ENCODE measurements at regions not wholly inside any gene's neighbourhood (a gene's known extent, or its start where the extent isn't known, plus 50 kb on each side); places are given as distances from the start of the nearest gene placed in this dataset.

- no peak overlapping the region for H3K4me3 ChIP-seq (ENCODE audit: low read depth, low read length)
- no peak for TF ChIP-seq CTCF (IDR thresholded peaks at IDR 0.05; ENCODE audit: insufficient read depth, low read length)
- no peak for DNase-seq (ENCODE audit: low read depth)
Observed at GRCh38 chr1:193707271-193708021, 521.0 kb upstream of the B3GALT2 start.

- TF ChIP-seq CTCF (IDR thresholded peaks at IDR 0.05; ENCODE audit: insufficient read depth, low read length) = no peak
- DNase-seq (ENCODE audit: low read depth) = peak; percentile 29
- H3K4me3 ChIP-seq (ENCODE audit: low read depth, low read length) = no peak overlapping the region
Observed at GRCh38 chr1:193706766-193707165, 520.4 kb upstream of the B3GALT2 start.

GRCh38 chr1:193705554-193705981 is 519.2 kb upstream of the B3GALT2 start:
- H3K4me3 ChIP-seq (ENCODE audit: low read depth, low read length) = no peak overlapping the region
- no peak for TF ChIP-seq CTCF (IDR thresholded peaks at IDR 0.05; ENCODE audit: insufficient read depth, low read length)
- DNase-seq (ENCODE audit: low read depth) = no peak

- H3K4me3 ChIP-seq (ENCODE audit: low read depth, low read length) = no peak overlapping the region
- TF ChIP-seq CTCF (IDR thresholded peaks at IDR 0.05; ENCODE audit: insufficient read depth, low read length) = no peak
- DNase-seq (ENCODE audit: low read depth) = peak; percentile 52
Observed at GRCh38 chr1:193703655-193704054, 517.2 kb upstream of the B3GALT2 start.

DNA sequence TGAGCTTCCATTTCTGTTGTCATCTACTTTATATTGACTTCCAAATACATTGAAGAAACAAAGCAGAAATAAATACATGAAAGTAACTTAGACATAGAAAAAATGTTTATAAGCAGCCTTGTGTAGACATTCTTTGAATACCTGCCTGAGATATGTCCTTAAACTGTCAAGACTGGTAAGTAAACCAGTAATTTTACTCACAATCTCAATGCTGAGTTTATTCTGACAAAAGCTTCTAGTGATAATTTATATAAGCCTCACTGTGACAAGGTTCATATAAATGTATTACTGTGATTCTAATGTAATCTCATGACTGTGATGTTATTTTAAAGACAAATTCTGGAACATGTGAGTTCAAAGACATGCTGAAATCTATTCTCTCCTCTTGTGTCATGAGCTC is 516.7 kb upstream of the B3GALT2 start:
- H3K4me3 ChIP-seq (ENCODE audit: low read depth, low read length) = no peak overlapping the region
- no peak for DNase-seq (ENCODE audit: low read depth)
- TF ChIP-seq CTCF (IDR thresholded peaks at IDR 0.05; ENCODE audit: insufficient read depth, low read length) = no peak

DNA sequence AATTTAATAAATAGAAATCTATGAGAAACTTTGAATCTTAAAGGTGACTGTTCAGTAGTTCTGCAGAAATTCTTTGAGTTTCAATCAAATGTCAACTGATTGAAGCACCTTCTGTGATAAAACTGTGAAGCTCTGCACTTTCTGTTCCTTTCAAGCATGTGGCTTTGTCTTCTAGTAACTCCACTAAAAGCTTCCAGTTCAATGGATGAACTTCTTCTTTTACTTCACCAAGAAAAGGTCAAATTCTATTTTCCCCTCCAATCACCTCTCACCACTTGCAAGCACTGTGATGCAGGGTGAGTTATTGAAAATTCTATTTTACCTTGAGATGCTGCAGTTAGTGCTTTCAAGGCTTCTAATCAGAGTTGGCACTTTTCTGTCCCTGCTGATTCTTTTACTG is 515.3 kb upstream of the B3GALT2 start:
- DNase-seq (ENCODE audit: low read depth) = no peak
- no peak overlapping the region for H3K4me3 ChIP-seq (ENCODE audit: low read depth, low read length)
- TF ChIP-seq CTCF (IDR thresholded peaks at IDR 0.05; ENCODE audit: insufficient read depth, low read length) = no peak
